Fibroblast of upper back skin (primary cell): ENCODE measurements at regions not wholly inside any gene's neighbourhood (a gene's known extent, or its start where the extent isn't known, plus 50 kb on each side); places are given as distances from the start of the nearest gene placed in this dataset.

Experiments
- DNase-seq: peaks from one replicate; pipeline ENCODE4 v3.0.0-alpha.2; 2013

DNA sequence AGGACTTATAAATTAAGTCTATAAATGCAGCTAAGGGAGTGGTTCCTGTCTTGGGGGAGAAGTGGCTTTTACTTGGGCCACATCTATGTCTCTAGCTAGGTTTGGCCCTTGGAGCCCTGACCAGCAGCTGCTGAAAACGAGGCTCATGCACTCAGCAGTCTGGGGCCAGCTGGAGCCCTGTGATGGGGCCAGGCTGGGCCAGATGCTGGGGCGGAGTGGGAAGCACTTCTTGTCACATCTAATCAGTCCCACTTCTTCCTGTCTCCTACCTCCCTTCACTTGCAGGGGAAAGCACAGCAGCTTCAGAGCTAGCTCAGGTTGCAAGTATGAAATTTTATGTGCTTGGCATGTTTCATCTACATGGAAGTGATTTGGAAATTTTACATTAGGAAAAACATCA, 209.9 kb upstream of the ROPN1 start:
- DNase-seq = no peak

DNA sequence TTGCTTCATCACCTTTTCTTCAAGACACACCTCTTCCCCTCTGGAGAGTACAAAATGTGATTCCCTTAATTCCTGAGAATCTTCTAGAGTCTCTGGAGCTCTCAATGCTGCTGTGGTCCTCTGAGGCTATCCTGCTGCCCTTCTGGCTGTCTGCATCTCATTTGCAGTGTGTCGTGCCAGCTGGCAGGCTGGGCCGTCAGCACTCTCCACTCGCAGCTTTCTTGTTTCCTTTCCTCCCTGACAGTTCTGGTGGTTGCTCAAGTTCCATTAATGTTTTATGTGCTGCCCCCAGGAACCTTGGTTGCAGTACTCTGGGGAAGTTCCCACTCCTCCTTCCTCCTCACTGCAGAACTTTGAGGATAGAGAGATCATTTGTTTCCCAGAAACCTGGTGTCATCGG, 210.8 kb upstream of the ROPN1 start:
- peak; percentile 40 for DNase-seq

DNA sequence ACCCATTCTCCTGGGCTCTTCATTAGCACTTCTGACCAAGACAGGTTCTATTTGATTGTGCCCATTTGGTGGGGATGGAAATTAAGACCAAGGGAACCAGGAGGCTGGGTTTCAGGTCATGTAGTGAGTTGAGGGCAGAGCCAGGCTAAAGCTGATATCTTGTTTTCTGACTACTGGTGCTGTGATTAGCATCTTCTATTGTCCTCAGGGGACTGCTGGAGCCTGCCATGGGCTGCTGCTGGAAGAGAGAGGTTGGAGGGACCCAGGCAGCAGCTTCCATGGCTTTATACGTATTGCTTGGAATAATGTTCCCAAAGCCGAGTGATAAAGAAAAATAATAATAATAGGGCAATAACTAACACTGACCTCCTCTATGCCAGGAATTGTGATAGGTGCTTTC, 211.4 kb upstream of the ROPN1 start:
- no peak for DNase-seq

DNA sequence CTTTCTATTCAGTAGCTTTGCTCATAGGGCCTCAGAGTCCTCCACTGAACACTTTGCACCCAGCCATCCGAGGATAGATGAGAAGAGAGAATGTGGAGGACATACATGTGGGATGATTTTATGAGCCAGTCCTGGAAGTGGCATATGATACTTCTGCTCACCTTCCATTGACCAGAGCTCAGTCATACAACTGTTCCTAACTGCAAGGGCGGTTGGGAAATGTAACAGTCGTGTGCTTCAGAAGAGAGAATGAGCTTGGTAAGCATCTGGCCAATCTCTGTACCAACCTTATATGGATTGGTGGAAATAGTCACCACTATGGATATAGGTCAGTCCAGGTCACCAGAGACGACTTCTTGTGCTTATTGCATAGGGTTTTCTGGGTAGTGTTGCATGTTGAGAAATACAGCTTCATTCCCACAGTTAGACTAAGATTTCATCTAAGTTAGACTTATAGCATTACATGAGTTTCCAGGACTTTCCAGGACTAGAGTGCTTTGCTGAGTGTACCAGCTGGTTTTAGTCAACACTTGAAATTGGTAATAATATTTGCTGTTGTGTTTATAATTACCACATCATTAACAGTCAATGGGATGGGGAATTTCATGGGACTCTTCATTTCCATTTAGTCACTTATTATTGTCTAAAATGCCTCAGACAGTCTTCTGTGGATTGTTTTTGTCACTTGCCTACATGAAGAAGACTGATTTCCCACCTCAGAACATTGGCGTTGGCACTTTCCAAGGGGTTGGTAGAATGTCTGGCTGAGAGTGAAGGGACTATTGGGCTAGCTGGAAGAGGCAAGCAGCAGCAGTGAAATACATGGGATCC, 214.5 kb upstream of the ROPN1 start:
- no peak for DNase-seq

DNA sequence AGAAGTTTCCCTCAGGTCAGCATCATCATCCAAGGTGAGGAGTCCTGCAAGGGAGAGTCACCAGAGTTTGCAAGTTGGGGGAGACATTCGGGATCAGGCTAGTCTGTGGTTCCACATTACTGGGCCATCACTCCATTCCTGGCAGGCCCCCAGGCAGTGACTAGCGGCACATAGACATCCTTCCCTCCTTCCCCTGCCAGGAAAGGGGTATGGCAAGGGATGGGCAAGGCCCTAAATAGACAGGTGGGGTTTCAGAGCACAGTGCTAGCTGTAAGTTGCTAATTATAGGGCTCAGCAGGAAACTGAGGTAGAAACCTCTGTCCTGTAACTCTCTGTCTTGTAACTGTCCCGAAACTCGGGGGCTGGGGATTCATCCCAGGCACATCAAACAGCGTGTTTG, 215.2 kb upstream of the ROPN1 start:
- DNase-seq = no peak

DNA sequence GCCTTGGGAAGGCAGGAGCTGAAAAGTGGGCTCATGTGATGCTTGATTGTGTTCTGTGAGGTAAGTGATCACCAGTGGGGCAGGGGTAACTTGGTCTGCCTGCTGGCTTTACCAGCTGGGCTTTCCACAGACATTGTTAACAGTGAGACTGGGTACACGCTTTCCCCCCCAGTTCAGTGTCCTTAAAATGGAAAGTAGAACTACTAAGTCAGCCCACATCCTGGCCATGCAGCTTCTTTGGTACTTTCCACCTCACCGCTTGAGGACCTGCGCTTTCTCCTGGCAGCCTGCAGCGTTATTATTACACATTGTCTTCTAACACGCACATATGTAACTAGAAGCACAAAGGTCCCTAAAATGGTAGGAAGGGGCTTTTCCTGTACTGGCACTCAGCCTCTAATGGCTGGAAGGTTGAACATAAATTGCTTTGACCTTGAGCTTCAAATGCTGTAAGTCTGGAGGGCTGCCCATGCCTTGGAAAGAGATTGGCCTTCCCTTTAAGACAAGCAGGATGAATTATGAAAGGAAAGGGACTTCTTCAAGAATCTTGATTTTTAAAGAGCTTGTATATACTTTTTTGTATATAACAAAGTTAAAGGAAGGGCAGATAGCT, 216.1 kb upstream of the ROPN1 start:
- no peak for DNase-seq

DNA sequence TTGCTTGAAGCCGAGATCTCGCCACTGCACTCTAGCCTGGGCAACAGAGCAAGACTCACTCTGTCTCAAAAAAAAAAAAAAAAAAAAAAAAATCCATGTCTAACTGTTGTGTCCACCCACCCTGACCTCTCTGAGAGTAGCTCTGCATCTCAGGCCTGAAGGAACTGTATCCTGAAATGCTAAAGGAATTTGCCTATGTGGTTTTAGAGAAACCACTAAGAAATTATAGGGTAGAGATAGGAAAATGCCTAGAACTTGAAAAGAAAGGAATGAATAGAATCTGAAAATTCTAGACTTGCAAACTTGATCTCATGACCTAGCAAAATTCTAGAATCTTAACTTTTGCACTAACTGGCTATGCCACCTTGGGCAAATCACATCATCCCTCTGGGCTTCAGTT, 217.5 kb upstream of the ROPN1 start:
- peak; percentile 73 for DNase-seq

DNA sequence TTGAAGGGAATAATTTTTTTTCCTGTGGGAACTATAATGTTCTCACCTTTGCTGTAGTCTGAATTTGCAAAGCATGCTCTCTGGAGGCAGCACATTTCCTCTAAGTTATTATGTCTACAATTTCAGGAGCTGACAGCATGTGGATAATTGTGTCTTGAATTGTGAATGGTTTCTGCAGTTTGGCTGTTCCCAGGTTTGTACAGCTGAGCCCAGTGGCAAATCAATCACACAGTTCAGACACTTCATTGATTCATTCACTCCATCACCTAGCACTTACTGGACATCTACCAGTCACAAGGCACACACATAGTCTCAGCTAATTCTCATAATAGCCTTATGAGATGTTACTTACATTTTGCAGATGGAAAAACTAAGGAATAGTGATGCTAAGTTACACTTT, 219.0 kb upstream of the ROPN1 start:
- no peak for DNase-seq

DNA sequence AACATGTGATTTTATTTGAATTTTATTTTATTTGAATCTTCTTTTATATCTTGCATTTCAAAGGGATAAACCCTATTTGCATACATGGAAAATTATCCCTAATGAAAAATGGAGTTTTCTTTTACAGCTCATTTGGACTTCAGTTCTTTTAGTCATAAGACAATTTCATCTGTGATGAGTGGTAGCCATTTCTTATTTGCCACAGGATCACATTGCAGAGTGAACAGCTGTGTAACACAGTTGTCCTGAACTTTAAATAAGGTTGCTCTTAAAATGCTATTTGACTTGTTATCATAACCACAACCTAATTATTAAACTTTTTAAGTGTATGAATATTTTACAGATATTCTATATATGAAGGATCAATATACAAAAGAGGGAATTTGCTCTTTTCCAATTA, 221.7 kb upstream of the ROPN1 start:
- DNase-seq = no peak

DNA sequence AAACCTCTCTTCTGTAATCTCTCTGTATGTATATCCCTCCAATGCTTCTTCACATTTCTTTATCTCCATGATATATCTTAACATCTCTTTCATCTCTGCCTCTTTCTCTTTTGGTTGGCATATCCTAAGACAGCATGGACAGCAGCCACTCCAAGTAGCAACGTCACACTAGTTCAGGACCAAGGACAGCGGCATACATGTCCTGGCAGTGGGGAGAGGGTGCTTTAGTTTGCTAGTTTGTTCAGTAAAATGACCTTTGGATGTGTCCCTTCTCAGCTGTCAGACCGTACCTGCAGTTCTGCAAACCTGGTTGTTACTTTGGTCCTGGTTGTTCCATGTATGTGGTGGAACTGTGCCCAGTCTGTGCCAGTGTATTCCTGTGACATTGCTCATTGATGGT, 225.6 kb upstream of the ROPN1 start:
- DNase-seq = peak; percentile 80

DNA sequence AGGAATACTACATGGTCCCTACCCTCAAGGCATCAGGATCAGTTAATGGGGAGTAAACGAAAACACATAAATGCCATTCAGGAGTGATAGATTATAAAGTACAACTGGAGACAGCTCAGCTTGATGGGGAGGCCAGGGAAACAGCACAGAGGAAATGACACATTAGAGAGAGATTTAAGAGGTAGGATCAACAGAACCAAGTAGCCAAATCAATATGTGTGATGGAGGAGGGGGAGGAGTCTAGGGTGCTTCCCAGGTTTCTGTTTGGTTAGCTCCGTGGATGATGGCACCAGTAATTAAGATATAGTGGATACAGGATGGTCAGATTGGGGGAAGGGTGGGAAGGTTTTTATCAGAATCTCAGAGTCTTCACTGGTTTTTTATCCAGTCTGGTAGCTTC, 229.5 kb upstream of the ROPN1 start:
- peak; percentile 46 for DNase-seq

DNA sequence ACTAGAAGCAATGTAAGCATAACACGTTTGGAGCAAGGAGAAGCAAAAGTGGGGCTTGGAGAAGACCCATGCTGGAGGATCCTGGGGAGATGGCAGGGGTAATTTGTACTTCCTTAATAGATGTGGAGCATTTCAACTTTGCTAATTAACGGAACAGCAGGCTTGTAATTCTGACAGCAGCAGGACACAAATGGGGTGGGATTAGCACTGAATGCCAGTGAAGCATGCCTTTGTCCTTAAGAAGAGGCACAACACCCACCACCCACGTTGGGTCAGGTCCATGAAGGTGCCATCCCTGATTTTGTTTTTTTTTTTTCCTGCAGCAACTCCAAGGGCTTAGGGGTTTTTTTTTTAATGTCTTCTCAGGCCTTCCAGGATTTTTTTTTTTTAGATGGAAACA, 231.9 kb upstream of the ROPN1 start:
- DNase-seq = no peak

DNA sequence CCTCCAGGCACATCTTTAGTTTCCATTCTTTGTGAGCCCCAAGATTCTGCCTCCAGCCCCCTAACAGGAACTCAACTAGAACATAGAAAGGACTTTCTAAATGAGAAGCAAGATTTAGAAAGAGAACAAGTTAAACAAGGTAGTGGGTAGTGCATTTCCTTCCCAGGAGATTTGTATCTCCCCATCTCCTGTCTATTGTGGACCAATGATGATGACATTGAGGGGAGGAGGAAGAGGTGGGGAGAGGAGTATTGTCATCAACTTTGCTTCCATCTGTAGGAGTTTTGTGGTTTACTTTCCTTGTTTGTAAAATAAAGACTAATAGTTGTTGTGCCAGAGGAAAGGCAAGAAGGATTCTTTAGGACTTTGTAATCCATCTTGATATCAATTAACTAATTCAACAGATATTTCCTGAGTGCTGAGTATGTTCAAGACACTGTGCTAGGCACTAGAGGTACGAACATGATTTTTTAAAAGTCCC, 235.3 kb upstream of the ROPN1 start:
- no peak for DNase-seq

DNA sequence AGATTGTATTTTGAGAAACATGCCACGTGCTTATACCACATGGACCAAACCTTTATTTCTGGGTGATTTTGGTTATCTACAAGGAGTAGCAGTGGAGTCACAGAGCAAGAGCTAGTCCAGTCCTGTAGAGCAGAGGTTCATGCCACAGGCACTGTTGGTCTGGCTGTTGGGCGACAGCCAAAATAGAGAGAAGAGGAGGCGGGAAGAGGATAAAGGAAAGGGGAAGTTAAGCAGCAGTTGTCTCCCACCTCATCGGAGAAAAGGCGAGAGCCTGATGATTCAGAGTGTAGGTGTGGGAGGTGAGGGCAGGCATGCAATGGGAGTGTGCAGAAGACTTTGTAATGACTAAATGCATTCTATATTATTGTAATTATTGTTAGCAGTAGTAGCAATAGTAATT, 237.5 kb upstream of the ROPN1 start:
- DNase-seq = no peak

DNA sequence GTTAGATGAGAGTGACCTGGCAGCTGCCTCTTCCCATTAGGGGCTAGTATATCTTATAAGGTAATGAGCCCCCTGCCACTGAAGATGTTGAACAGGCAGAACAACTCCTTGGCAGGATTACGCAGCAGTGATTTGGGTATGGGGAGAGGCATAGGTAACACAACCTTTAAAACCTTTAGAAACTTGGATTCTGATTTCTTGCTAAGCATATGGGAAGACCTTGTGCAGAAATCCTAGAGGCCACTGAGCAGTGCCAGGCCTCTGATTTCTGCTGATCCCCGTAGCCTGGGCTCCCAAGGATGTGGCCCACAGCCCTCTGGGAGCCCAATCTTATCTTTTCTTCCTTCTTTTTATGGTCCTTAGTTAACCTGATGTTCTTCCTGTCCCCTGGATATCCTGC, 237.9 kb upstream of the ROPN1 start:
- no peak for DNase-seq

DNA sequence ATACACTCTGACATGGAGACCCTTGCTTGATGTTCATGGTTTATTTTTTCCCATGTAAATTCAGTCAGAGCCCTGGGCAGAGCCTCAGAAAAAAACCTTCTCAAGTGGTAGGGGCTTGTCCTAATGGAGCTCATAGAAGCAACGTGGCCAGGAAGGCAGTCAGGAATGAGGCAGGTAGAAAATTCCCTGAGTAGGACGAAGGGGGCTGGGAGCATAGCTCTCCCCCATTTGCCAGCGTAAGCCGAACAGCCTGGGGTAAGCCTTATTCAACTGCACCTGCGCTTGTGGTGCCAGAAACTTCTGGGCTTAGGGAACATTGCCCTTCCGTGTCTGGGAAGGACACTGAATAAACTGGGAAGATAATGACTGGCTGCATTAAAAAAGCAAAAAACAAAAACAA, 238.5 kb upstream of the ROPN1 start:
- no peak for DNase-seq

DNA sequence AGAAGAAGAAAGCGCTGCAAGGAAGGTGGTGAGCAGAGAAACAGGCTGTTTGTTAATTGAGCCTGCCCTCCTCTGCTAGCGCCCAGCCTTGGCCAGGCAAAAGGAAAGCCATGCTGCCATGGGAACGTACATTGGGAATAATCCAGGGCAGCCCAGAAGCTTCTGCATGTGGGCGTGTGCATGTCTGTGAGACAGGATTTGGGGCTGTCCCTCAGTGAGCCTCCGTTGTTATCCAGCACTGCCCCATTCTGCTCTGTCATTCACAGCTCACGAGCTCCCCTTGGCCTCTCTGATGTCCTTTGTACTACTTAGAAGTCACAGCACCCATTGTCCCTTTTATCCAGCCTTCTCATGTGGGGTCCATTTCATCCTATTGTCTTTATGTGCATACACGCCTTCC, 239.1 kb upstream of the ROPN1 start:
- no peak for DNase-seq

DNA sequence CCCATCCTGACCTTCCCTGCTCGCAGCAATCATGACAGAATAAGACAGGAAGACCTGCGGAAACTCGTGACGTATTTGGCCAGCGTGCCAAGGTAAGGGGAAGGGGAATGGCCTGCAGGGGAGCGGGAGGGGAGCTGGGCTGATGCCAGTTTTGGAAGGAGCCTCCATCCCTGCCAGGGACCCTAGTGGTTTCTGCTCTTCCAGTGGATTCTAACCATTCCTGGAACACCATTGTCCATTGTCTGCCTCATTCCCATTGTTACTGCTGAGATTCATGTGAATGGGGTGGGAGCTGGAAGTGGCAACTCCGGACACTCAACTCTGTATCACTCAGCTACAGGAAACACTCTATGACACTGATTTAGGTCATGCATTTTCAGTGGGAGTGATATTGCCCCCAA, 242.9 kb upstream of the ROPN1 start:
- no peak for DNase-seq

DNA sequence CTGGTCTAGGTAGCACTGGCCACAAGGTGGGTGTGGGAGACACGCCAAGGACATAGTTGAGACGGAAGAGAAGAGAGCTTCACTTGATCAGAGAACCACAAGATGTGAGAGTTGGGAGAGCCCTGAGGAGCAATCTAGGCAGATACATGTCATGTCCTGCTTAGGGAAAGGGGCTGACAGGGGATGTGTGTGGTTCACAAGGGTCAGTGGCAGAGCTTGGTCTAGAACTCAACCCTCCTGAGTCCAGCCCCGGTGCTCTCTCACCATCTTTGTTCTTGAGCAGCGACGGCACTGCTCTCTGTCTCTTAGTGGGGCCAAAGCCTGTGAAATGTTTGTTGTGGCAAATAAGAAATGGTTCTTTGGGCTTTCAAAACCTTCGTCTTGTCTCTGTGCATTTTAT, 243.5 kb upstream of the ROPN1 start:
- no peak for DNase-seq

DNA sequence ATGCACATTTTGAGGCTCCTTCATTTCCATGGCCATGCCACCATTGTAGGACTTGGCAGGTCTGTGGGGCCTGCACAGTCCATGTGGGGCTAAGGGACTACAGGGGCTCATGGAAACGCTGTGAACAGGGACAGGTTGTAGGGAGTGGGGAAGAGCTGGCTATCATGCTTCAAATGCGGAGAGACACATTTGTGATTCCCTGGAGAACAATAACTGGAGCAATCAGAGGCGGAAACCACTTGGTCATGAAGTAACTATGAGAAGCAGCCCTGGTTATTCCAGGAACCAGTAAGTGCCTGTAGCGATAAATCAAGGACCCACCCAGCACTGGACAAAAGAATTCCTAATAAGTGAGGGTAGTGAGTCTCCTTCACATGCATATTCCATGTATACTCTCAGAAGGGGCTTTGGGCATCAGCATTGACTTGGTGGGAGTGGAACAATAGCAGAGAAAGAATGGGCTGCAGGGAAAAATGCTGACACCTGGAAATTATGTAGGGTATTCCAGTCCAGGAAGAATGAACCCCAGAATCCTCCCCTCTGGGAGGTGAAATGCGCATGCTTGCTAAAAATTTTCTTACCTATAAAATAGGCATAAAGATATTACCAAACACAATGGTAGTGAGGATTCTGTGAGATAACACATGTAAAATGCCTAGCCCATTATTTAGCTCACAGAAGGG, 251.4 kb upstream of the ROPN1 start:
- no peak for DNase-seq

DNA sequence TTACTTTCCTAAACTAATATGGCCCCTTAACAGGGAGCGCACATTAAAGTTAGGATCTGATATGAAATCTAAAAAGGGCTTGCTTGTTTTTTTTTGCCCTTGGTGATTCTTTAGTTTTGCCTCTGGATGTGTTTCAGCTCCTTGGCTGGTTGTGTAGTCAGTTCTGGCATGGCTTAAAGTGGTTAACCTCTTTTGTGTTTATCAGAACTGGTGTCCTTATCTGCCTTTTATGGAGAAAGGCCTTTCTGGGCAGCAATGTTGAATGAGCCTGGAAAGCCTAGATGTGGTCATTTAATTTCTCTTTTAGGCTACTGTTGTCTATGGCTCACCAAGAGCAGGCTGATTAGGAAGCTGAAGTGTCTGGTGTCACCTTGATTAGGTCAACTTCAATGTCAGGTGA, 254.5 kb upstream of the ROPN1 start:
- DNase-seq = no peak

DNA sequence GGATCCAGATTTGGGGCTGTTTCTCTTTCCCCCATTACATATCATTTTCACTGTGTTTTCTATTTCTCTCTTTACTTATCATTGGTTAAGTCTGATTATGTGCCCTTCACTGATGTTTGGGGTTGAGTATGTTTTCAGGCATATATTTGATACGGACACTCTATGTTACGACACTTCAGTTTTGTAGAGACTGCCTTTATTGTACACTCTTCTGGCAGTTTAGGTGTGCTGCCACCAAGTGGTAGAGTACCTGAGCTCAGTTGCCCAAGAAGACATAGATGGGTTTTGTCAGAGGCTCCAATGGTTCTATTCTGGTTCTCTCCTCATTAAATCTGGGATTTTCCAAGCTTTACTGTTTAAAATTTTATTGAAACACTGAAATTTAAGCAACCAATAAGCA, 255.0 kb upstream of the ROPN1 start:
- peak; percentile 25 for DNase-seq

DNA sequence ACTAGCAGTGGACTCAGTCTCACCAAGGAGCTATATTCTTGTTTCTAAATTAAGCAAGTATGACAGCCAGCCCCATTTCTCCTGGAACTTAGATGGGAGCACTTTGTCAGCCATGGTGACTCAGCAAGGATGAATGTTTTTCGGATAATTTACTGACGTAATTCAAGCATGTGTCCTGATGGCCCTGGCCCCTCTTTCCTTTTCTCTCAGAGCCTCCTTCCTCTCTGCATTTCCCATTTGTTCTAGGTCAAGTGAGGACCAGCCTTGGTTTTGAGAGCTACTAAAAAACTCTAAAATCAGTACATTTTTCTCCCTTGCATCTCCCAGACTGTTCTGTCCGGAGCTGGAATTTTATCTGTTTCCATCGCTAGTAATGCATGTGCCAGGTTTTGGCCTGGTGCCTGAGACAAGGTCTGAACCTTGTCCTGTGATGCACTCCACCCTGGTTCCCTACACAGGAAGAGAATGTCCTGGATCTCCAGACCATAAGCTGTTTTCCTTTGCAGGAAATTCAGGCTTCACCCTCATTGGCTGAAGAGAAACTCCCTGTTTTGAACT, 256.6 kb upstream of the ROPN1 start:
- DNase-seq = peak; percentile 87

DNA sequence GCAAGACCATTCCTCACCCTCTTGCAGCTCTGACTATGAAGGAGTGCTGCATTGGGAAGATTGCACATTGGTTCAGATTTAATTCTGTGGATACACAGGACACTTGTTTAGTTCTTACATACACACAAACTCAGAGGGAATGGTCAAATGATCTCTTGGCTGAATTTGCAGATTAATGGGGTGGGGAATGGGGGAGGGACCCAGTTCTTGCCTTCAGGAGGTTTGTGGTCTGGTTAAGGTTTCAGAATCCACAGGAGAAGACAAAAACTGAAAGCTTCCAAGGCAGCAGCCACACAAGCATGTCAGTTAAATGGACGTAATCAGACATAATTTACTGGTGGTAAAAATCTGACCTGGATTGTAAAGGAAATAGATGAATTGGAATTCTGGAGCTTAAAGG, 257.1 kb upstream of the ROPN1 start:
- no peak for DNase-seq
